PC-3 (cell line): ENCODE measurements at regions not wholly inside any gene's neighbourhood (a gene's known extent, or its start where the extent isn't known, plus 50 kb on each side); places are given as distances from the start of the nearest gene placed in this dataset.

Experiments used
- ATAC-seq: fragments of 200-7000 bp; cut with Tn5 transposase; 2 replicates; pipeline ENCODE4 v1.9.1; 2020; ENCODE audit warnings: mild to moderate bottlenecking, moderate library complexity
- BruUV-seq: library from RNA; stranded (reverse); fragments of 400-500 nt; replicated peaks from 2 replicates; lab custom pipeline; 2021; lab: Mats Ljungman, UMichigan
- CTCF ChIA-PET: fragments of 300-600 bp; sonication (Branson Sonifier 250); formaldehyde crosslinking; loops from one replicate; lab custom pipeline; 2022; ENCODE audit warnings: antibody characterized with exemption; lab: Charles Lee
- POLR2A ChIA-PET: fragments of 300-600 bp; sonication (Branson Sonifier 250); formaldehyde crosslinking; loops from one replicate; lab custom pipeline; 2022; ENCODE audit warnings: antibody characterized with exemption; ENCODE audit not compliant: unreplicated experiment; lab: Charles Lee
- DNase-seq: peaks from one replicate; pipeline ENCODE4 v3.0.0-alpha.2; 2015
- H2AFZ ChIP-seq: fragments of 300-600 bp; sonication (generic); 2 replicates; pipeline ENCODE4 v1.6.0; 2016; ENCODE audit warnings: antibody characterized with exemption, low read length
- H3F3A ChIP-seq: fragments of 300-600 bp; sonication (generic); one replicate; pipeline ENCODE4 v1.6.0; 2017; ENCODE audit warnings: antibody characterized with exemption, low read length, control low read depth, mild to moderate bottlenecking; ENCODE audit not compliant: unreplicated experiment
- H3K27ac ChIP-seq: fragments of 300-600 bp; sonication (generic); 2 replicates; pipeline ENCODE4 v1.5.1; 2016; ENCODE audit warnings: mild to moderate bottlenecking, low read length
- H3K27me3 ChIP-seq: fragments of 300-600 bp; sonication (generic); 2 replicates; pipeline ENCODE4 v1.6.1; 2016; ENCODE audit warnings: low read length, mixed read lengths
- H3K36me3 ChIP-seq: fragments of 300-600 bp; sonication (generic); 2 replicates; pipeline ENCODE4 v1.6.1; 2016; ENCODE audit warnings: low read depth, mixed run types, low read length, mixed read lengths
- H3K4me1 ChIP-seq: fragments of 300-600 bp; sonication (generic); 2 replicates; pipeline ENCODE4 v1.5.1; 2016; ENCODE audit warnings: low read length; ENCODE audit not compliant: insufficient read depth
- H3K4me2 ChIP-seq: fragments of 300-600 bp; sonication (generic); 2 replicates; pipeline ENCODE4 v1.6.0; 2016; ENCODE audit warnings: low read length
- H3K4me3 ChIP-seq: fragments of 300-600 bp; sonication (generic); 2 replicates; pipeline ENCODE4 v1.5.1; 2016; ENCODE audit warnings: mild to moderate bottlenecking, low read length, mixed read lengths
- H3K79me2 ChIP-seq: fragments of 300-600 bp; sonication (generic); 2 replicates; pipeline ENCODE4 v1.6.1; 2017; ENCODE audit warnings: low read length, mixed read lengths
- H3K9ac ChIP-seq: fragments of 300-600 bp; sonication (generic); 2 replicates; pipeline ENCODE4 v1.6.0; 2016; ENCODE audit warnings: mild to moderate bottlenecking, low read length
- H3K9me2 ChIP-seq: fragments of 300-600 bp; sonication (generic); replicated peaks from 2 replicates; pipeline ENCODE4 v1.6.1; 2016; ENCODE audit warnings: mixed run types, low read length, mixed read lengths
- H3K9me3 ChIP-seq: fragments of 300-600 bp; sonication (generic); 2 replicates; pipeline ENCODE4 v1.6.1; 2016; ENCODE audit warnings: low read length, mixed read lengths
- H4K20me1 ChIP-seq: fragments of 300-600 bp; sonication (generic); 2 replicates; pipeline ENCODE4 v1.6.1; 2016; ENCODE audit warnings: low read length, mixed read lengths
- CTCF ChIP-seq: fragments of 300-600 bp; sonication (generic); conservative IDR thresholded peaks from 2 replicates; pipeline ENCODE4 v1.5.1; 2017; ENCODE audit warnings: antibody characterized with exemption, low read depth, mild to moderate bottlenecking, low read length
- EZH2 ChIP-seq: fragments of 300-600 bp; sonication (generic); IDR thresholded peaks from one replicate; pipeline ENCODE4 v1.6.1; 2017; ENCODE audit warnings: antibody characterized with exemption, mild to moderate bottlenecking, low read length; ENCODE audit not compliant: unreplicated experiment
- EZH2phosphoT487 ChIP-seq: fragments of 300-600 bp; sonication (generic); IDR thresholded peaks from 2 replicates; pipeline ENCODE4 v1.6.1; 2018; ENCODE audit warnings: mild to moderate bottlenecking, antibody characterized with exemption, low read length, borderline replicate concordance
- intact Hi-C: fragments of 100-400 bp; cut with micrococcal nuclease; formaldehyde crosslinking; loops from 2 replicates; pipeline ENCODE4 v1.9.0; 2023

GRCh38 chr1:243917177-243917862, 67.3 kb upstream of the AKT3 start:
- Histone ChIP-seq H3K9ac (peak overlapping the region; percentile 47), H3K4me2 (peak overlapping the region; percentile 93), H4K20me1 (no peaks in the 10 kb centered on the region), H3K9me3 (no peaks in the 10 kb centered on the region), H3K4me3 (peak overlapping the region; percentile 70), H2AFZ (peak overlapping the region; percentile 76), H3K36me3 (no peaks in the 10 kb centered on the region), H3K27ac (peak overlapping the region; percentile 43), H3K79me2 (no peaks in the 10 kb centered on the region), H3F3A (peaks cover 6% of the 10 kb centered on the region), H3K4me1 (peaks cover 29% of the 10 kb centered on the region), H3K27me3 (no peaks in the 10 kb centered on the region), H3K9me2 (no peaks in the 10 kb centered on the region)
- TF ChIP-seq EZH2phosphoT487 (no peak), CTCF (peak; percentile 31; the same call in 1 of the 2 replicates), EZH2 (no peak)
- intact Hi-C loops: loop anchor here (2.0 kb wide), 3 partner anchors 93 to 355 kb away; no protein-coding TSS in a partner anchor
- ChIA-PET POLR2A (interaction anchor here (0.6 to 0.7 kb wide), 5 partner anchors 16 to 321 kb away, joined by 3 to 20 read pairs (median 3); partner anchors contain the start of gene AKT3), CTCF (interaction anchor here (0.6 kb wide), 1 partner anchor 496 kb away, joined by 3 read pairs; no protein-coding TSS in a partner anchor)
- no TSS peak for BruUV-seq
- DNase-seq (peak; percentile 93), ATAC-seq (peak; percentile 83)

GRCh38 chr1:243916160-243916559, 66.1 kb upstream of the AKT3 start:
- peak overlapping the region; percentile 70 for H3K4me3 ChIP-seq
- no peaks in the 10 kb centered on the region for H4K20me1 ChIP-seq
- H3F3A ChIP-seq: peaks cover 6% of the 10 kb centered on the region
- peak; percentile 93 for DNase-seq
- H3K9me2 ChIP-seq: no peaks in the 10 kb centered on the region
- peak overlapping the region; percentile 43 for H3K27ac ChIP-seq
- intact Hi-C loops: loop anchor here (2.0 kb wide), 3 partner anchors 95 to 357 kb away; no protein-coding TSS in a partner anchor
- H3K4me1 ChIP-seq: peaks cover 29% of the 10 kb centered on the region
- H3K36me3 ChIP-seq: no peaks in the 10 kb centered on the region
- no peak overlapping the region for H3K9ac ChIP-seq
- peak; percentile 21 for ATAC-seq
- H3K27me3 ChIP-seq: no peaks in the 10 kb centered on the region
- H3K79me2 ChIP-seq: no peaks in the 10 kb centered on the region
- CTCF ChIA-PET: no interaction called here
- no peak for TF ChIP-seq EZH2phosphoT487
- no peak for TF ChIP-seq CTCF
- TF ChIP-seq EZH2: no peak
- POLR2A ChIA-PET: no interaction called here
- peak overlapping the region; percentile 76 for H2AFZ ChIP-seq
- H3K9me3 ChIP-seq: no peaks in the 10 kb centered on the region
- BruUV-seq: no TSS peak
- peak overlapping the region; percentile 93 for H3K4me2 ChIP-seq

GRCh38 chr1:243912347-243912746, 62.3 kb upstream of the AKT3 start:
- H3K4me1 ChIP-seq: peaks cover 17% of the 10 kb centered on the region
- no peak for DNase-seq
- no peaks in the 10 kb centered on the region for H3K9me3 ChIP-seq
- intact Hi-C loops: no loop called here
- H3K27me3 ChIP-seq: no peaks in the 10 kb centered on the region
- TF ChIP-seq CTCF: no peak
- TF ChIP-seq EZH2phosphoT487: no peak
- TF ChIP-seq EZH2: no peak
- H3K9ac ChIP-seq: no peak overlapping the region
- H3K9me2 ChIP-seq: no peaks in the 10 kb centered on the region
- ChIA-PET POLR2A (no interaction called here), CTCF (no interaction called here)
- H2AFZ ChIP-seq: no peak overlapping the region
- no peaks in the 10 kb centered on the region for H3K36me3 ChIP-seq
- no peak overlapping the region for H3K4me3 ChIP-seq
- no TSS peak for BruUV-seq
- no peak for ATAC-seq
- H4K20me1 ChIP-seq: no peaks in the 10 kb centered on the region
- no peak overlapping the region for H3K27ac ChIP-seq
- H3K4me2 ChIP-seq: no peak overlapping the region
- H3K79me2 ChIP-seq: no peaks in the 10 kb centered on the region
- peaks cover 6% of the 10 kb centered on the region for H3F3A ChIP-seq
